ENCODE measurements at regions not wholly inside any gene's neighbourhood (a gene's known extent, or its start where the extent isn't known, plus 50 kb on each side); places are given as distances from the start of the nearest gene placed in this dataset.
A peak's percentile ranks its signal among the peaks of the same experiment; 100 is the strongest.

DNA sequence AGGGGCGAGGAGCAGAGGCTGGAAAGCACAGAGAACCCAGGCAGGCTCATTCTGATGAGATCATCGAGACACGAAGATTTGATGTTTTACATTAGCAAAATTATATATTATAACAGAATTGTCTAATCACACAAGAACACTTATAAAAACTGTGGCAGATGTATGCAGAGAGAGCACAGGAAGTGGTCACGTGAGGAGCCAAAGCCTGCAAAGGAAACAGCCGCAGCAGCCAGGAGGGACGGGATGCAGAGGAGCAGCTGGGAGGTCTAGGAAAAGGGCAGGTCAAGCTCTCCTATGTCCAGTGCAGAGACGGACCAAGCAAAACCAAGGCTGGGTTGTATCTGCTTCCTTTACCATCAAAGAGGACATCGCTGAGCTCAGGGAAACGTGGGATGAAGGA is 355.1 kb upstream of the MYT1L start:
- Histone ChIP-seq H3K27ac (no peak overlapping the region), H3K4me1 (no peaks in the 10 kb centered on the region), H3K36me3 (no peaks in the 10 kb centered on the region), H3K27me3 (no peaks in the 10 kb centered on the region), H3K4me3 (no peak overlapping the region), H3K9me3 (no peaks in the 10 kb centered on the region)
- 40 to 47% methylated on average over 9 of the region's 9 CpGs for WGBS, 2 donors
- DNase-seq (no peak), ATAC-seq (ENCODE audit: low FRiP score in 2 of 2) (no peak)
- TF ChIP-seq EP300 (IDR thresholded peaks at IDR 0.05), result no peak
- TF ChIP-seq, protein P1, sequence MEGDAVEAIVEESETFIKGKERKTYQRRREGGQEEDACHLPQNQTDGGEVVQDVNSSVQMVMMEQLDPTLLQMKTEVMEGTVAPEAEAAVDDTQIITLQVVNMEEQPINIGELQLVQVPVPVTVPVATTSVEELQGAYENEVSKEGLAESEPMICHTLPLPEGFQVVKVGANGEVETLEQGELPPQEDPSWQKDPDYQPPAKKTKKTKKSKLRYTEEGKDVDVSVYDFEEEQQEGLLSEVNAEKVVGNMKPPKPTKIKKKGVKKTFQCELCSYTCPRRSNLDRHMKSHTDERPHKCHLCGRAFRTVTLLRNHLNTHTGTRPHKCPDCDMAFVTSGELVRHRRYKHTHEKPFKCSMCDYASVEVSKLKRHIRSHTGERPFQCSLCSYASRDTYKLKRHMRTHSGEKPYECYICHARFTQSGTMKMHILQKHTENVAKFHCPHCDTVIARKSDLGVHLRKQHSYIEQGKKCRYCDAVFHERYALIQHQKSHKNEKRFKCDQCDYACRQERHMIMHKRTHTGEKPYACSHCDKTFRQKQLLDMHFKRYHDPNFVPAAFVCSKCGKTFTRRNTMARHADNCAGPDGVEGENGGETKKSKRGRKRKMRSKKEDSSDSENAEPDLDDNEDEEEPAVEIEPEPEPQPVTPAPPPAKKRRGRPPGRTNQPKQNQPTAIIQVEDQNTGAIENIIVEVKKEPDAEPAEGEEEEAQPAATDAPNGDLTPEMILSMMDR (IDR thresholded peaks at IDR 0.05), result no peak

DNA sequence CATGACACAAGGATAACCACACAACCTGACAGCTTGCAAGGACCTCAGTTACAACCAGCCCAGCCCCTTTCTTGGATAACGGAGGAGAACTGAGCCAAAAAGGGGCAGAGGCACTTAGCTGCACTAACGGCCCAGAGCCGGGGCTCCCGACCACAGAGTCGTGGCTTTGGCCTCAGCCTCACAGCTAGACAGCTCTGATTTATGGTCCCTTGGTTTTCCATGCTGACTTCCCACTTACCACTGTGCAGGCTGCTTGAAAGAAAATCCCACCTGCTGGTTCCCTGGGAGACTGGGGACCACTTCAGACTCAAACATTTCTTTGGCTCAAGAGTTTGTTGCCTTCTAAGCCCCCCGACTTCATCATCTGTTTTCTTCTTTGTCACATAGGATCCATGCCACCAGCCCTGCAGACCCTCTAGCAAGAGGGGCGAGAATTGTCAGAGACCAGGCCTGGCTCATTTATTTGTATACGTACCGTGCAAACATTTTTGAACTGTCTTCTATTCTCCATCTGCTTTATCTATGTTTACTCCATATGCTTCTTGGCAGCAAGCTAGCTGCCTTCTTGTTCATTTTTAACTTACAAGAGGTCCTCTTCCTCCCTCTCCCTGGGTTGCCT is 352.6 kb upstream of the MYT1L start:
- H3K27me3 ChIP-seq, result no peaks in the 10 kb centered on the region
- no peaks in the 10 kb centered on the region for H3K36me3 ChIP-seq
- H3K4me3 ChIP-seq, result no peak overlapping the region
- WGBS, 2 donors, result 40 to 67% methylated on average over 4 to 9 of the region's 9 CpGs
- ATAC-seq (ENCODE audit: low FRiP score in 2 of 2) (no peak), DNase-seq (no peak)
- H3K4me1 ChIP-seq, result no peaks in the 10 kb centered on the region
- no peaks in the 10 kb centered on the region for H3K9me3 ChIP-seq
- no peak overlapping the region for H3K27ac ChIP-seq
- TF ChIP-seq POLR2A (IDR thresholded peaks at IDR 0.05) (no peak), EP300 (IDR thresholded peaks at IDR 0.05) (no peak), POLR2AphosphoS5 (IDR thresholded peaks at IDR 0.05) (no peak)
- TF ChIP-seq, protein P1 (IDR thresholded peaks at IDR 0.05), result no peak

DNA sequence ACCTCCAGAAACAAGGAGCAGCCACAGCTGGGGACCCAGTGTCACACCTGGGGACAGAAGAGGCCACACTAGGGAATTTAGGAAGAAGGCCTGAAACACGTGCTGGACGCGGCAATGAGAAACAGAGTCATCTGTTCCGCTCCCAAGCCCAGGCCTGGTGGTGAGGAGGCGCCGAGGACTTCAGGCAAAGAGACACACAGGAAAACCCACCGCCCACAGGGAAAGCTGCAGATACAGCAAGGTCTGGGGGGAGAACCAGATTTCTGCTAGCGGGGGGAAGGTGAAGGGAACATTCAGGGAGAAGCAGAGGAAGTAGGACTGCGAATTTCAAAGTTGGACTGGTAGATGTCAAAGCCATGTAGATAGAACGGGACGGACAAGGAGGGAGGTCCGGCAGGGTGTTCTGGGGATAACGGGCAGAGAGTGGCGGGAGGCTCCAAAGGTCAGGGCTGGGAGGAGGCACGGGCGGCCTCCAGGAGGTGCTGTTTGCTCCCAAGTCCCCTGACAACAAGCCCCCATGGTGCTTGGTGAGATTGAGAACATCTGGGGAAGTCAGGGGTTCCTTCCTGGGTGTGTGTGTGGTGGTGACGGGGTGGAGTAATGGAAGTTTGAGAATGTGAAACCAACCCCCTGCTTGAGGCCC is 351.7 kb upstream of the MYT1L start:
- H3K4me3 ChIP-seq, result no peak overlapping the region
- H3K36me3 ChIP-seq, result no peaks in the 10 kb centered on the region
- 82 to 92% methylated on average over 17 of the region's 17 CpGs for WGBS, 2 donors
- H3K27ac ChIP-seq, result no peak overlapping the region
- peak in 1 of 2 donors; percentile 44 for ATAC-seq (ENCODE audit: low FRiP score in 2 of 2)
- no peaks in the 10 kb centered on the region for H3K27me3 ChIP-seq
- H3K9me3 ChIP-seq, result no peaks in the 10 kb centered on the region
- no peaks in the 10 kb centered on the region for H3K4me1 ChIP-seq
- TF ChIP-seq POLR2A (IDR thresholded peaks at IDR 0.05) (no peak), EP300 (IDR thresholded peaks at IDR 0.05) (no peak), POLR2AphosphoS5 (IDR thresholded peaks at IDR 0.05) (no peak)
- TF ChIP-seq, protein P1 (IDR thresholded peaks at IDR 0.05), result no peak
- no peak for DNase-seq

DNA sequence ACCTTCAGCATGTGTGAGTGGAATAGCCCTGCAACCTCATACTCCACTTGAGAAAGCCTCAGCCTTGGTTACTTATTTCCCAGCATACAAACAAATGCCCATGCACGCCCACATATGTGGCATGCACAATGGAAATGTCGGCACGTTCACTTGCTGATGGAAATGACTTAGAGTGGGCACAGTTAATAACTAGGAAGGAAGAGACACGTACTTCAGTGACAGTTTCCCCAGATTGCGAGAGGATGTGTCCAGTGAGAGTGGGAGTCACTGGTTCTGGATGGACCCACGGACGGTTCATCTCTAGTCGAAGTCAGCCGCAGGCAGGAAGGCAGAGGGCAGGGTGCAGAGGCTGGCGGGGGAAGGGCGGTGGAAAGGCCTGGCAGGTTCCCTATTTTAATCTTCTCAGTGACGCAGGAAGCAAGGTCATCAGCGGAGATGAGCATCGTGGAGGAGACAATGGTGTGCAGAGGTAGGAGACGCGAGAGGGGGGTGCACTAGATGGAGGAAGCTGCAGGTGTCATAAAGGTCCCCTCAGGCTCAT is 350.7 kb upstream of the MYT1L start:
- no peaks in the 10 kb centered on the region for H3K27me3 ChIP-seq
- TF ChIP-seq POLR2A (IDR thresholded peaks at IDR 0.05) (no peak), POLR2AphosphoS5 (IDR thresholded peaks at IDR 0.05) (no peak), EP300 (IDR thresholded peaks at IDR 0.05) (no peak)
- TF ChIP-seq, protein P1 (IDR thresholded peaks at IDR 0.05), result no peak
- H3K4me3 ChIP-seq, result no peak overlapping the region
- no peaks in the 10 kb centered on the region for H3K36me3 ChIP-seq
- WGBS, 2 donors, result 50 to 58% methylated on average over 16 of the region's 16 CpGs
- DNase-seq (no peak), ATAC-seq (ENCODE audit: low FRiP score in 2 of 2) (peak; percentile 47 to 57)
- H3K27ac ChIP-seq, result no peak overlapping the region
- H3K9me3 ChIP-seq, result no peaks in the 10 kb centered on the region
- no peaks in the 10 kb centered on the region for H3K4me1 ChIP-seq

DNA sequence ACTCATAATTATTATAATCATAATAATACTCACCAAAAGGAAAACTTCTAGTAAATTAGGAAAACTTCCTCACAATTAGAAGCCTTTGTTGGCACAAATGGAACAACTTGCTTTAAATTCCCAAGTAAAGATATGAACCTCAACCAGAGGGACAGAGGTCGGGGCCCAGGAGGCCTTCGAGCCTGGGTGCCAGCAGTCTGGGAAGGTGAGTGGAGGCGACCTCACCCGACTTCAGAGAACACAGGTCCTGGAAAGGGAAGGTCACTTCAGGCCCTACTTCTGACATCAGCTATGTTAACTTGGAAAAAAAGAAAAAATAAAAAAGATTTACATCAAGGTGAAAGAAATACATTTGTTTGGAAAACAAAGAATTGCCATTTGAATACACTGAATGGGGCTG is 350.0 kb upstream of the MYT1L start:
- no peaks in the 10 kb centered on the region for H3K36me3 ChIP-seq
- no peak for DNase-seq
- ATAC-seq (ENCODE audit: low FRiP score in 2 of 2), result no peak
- H3K27me3 ChIP-seq, result no peaks in the 10 kb centered on the region
- no peak overlapping the region for H3K4me3 ChIP-seq
- H3K4me1 ChIP-seq, result no peaks in the 10 kb centered on the region
- TF ChIP-seq POLR2A (IDR thresholded peaks at IDR 0.05), result no peak
- TF ChIP-seq, protein P1 (IDR thresholded peaks at IDR 0.05), result no peak
- no peak for TF ChIP-seq POLR2AphosphoS5 (IDR thresholded peaks at IDR 0.05)
- no peak for TF ChIP-seq EP300 (IDR thresholded peaks at IDR 0.05)
- H3K27ac ChIP-seq, result no peak overlapping the region
- H3K9me3 ChIP-seq, result no peaks in the 10 kb centered on the region
- 79 to 90% methylated on average over 4 of the region's 4 CpGs for WGBS, 2 donors
